HG02678 (cell line): ENCODE measurements at regions not wholly inside any gene's neighbourhood (a gene's known extent, or its start where the extent isn't known, plus 50 kb on each side); places are given as distances from the start of the nearest gene placed in this dataset.

Source experiments
- ATAC-seq: cut with Tn5 transposase; IDR thresholded peaks from one replicate; pipeline ENCODE4 v1.9.1; 2021; ENCODE audit warnings: mild to moderate bottlenecking, moderate library complexity; ENCODE audit not compliant: unreplicated experiment

- ATAC-seq = no peak
Measured at GRCh38 chr20:53838311-53838868, 232.0 kb downstream of the BCAS1 start.

GRCh38 chr20:53837126-53837826 is 233.1 kb downstream of the BCAS1 start:
- no peak for ATAC-seq

GRCh38 chr20:53834749-53835148 is 235.6 kb downstream of the BCAS1 start:
- no peak for ATAC-seq

- ATAC-seq = no peak
Measured at GRCh38 chr20:53834062-53834442, 236.3 kb downstream of the BCAS1 start.

- no peak for ATAC-seq
Measured at GRCh38 chr20:53833333-53834061, 236.9 kb downstream of the BCAS1 start.

GRCh38 chr20:53832499-53832898 is 237.9 kb downstream of the BCAS1 start:
- no peak for ATAC-seq

- no peak for ATAC-seq
Measured at GRCh38 chr20:53831812-53832211, 238.2 kb upstream of the ZNF217 start.

- no peak for ATAC-seq
Measured at GRCh38 chr20:53831228-53831627, 237.6 kb upstream of the ZNF217 start.

- ATAC-seq = peak; percentile 50
Measured at GRCh38 chr20:53829724-53830521, 236.3 kb upstream of the ZNF217 start.

- no peak for ATAC-seq
Measured at GRCh38 chr20:53829255-53829723, 235.7 kb upstream of the ZNF217 start.

- ATAC-seq = no peak
Measured at GRCh38 chr20:53828682-53829254, 235.1 kb upstream of the ZNF217 start.

GRCh38 chr20:53828088-53828681 is 234.5 kb upstream of the ZNF217 start:
- no peak for ATAC-seq

GRCh38 chr20:53827292-53828087 is 233.9 kb upstream of the ZNF217 start:
- ATAC-seq = no peak

- ATAC-seq = no peak
Measured at GRCh38 chr20:53826597-53827291, 233.1 kb upstream of the ZNF217 start.

- ATAC-seq = no peak
Measured at GRCh38 chr20:53826090-53826489, 232.5 kb upstream of the ZNF217 start.

- no peak for ATAC-seq
Measured at GRCh38 chr20:53825282-53825681, 231.6 kb upstream of the ZNF217 start.

GRCh38 chr20:53824779-53825178 is 231.1 kb upstream of the ZNF217 start:
- no peak for ATAC-seq

- no peak for ATAC-seq
Measured at GRCh38 chr20:53823121-53823764, 229.6 kb upstream of the ZNF217 start.

- ATAC-seq = no peak
Measured at GRCh38 chr20:53822534-53822933, 228.9 kb upstream of the ZNF217 start.
